ENCODE measurements at regions not wholly inside any gene's neighbourhood (a gene's known extent, or its start where the extent isn't known, plus 50 kb on each side); places are given as distances from the start of the nearest gene placed in this dataset.
"Not testable (repeated sequence)": the region's sequence is repeated elsewhere in the genome, so short reads cannot be mapped to it uniquely, and the experiment has no call there.

DNA sequence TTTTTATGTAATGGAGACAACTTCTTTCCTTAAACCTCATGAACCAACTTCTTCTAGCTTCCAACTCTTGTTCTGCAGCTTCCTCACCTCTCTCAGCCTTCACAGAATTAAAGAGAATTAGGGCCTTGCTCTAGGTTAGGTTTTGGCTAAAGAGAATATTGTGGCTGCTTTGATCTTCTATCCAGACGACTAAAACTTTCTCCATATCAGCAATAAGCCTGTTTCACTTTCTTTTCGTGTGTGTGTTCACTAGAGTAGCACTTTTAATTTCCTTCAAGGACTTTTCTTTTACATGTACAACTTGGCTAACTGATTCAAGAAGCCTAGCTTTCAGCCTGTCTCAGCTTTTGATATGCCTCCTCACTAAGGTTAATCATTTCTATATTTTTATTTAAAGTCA is 596.1 kb upstream of the NRSN1 start:
- no peak for DNase-seq

DNA sequence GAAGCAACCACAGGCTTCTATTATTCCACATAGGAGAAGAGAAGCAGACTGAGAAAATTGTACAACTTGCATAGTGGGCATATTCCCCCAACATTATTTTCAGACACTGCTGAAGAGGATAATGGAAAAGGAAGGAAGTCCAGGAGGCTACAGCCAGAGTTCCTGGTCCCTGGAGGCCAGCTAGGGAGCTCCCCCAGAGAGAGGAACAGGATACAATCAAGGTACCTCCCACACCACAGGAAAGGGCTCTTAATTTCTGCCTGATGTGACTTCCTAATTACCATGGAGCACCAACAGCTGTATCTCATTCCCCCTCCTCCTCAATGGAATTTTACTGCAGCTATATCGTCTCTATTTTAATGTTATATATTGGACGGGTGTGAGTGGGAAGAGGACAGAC is 594.3 kb upstream of the NRSN1 start:
- no peak for DNase-seq

DNA sequence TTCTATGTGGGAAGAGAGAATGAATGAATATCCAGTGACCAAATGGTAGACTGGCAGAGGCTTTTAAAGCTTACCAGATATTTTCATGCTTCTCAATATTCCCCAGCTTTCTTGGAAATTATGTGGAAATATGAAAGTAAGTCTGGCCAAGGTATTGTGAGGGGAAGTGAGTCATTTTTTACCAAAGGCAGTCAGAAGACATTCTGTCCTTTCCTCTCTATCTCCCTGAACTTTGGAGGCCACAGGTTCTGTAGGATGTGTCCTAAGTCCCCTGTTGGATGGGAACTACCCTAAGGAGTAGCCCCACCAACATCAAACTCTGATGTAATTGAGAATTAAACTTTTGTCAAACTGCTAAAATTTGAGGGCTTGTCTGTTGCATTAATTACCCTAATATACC is 593.8 kb upstream of the NRSN1 start:
- DNase-seq, result no peak

DNA sequence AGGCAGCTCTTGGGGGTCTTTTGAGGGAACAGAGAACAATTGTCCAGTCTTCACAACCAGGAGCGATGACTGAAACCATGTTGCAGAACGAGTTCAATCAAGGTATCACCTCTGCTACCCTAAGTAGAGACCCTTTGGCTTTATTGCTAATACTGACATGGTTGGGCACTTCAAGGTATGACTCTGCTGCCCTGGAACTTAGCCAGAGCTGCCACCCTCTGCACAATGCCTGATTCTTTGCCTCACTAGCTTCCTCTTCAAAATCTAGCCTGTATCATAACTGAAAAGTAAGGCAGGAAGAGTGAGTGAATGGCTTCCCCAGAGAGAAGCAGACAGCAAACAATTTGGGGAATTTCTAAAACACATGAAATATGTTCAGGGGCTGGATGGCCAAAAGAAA is 592.7 kb upstream of the NRSN1 start:
- no peak for DNase-seq

DNA sequence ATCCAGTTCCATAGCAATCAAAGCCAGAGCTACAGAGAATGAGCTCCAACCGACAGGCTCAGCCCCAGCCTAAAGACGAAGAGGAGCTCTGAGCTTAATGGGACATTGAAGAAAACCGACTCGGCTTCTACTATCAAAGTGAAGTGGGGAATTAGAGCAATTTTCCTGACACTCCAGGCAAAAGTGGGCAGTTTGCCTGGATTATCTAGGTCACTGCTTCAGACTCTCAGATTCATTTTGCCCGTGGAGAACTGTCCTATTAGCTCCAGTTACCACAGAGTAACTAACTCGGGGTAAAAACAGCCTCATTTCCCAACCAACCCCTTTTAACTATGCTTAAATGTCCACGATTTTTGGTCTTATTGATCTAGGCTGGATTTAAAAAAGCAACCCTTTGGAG is 592.1 kb upstream of the NRSN1 start:
- DNase-seq, result no peak

DNA sequence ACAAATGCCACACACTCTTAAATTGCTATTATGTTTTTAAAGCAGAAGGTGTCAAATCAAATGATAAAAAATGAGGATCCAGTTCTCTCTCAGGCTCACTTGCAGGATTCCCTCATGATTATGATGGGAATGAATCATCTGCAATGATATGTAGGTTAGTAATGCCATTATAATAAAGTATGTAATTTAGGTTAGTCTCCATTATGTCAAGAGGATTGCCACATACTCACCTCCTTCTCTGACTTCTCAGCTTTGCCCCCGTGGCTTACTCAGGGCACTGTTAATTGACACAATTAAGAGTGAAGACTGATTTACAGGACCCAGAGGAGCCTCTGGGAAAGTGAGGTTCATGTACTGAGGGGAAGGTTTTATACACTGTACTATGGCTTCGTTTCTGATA is 591.7 kb upstream of the NRSN1 start:
- DNase-seq, result no peak

DNA sequence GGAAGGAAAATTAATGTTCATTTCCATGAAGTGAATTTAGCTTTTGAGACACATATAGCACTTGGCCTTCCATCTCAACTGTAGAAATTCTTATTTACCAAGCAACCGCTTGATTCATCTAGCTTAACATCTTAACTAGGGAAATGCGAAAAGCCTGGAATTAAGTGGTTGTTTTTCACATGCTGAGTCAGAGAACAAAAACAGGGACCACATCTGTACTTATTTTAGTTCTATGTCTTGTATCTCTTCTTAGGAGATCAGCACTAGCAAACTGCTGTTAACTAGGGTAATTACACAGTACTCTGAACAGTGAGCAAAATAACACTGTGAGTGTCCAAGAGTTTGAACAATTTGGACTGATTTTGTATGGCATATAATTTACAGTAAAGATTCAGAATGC is 590.9 kb upstream of the NRSN1 start:
- no peak for DNase-seq

DNA sequence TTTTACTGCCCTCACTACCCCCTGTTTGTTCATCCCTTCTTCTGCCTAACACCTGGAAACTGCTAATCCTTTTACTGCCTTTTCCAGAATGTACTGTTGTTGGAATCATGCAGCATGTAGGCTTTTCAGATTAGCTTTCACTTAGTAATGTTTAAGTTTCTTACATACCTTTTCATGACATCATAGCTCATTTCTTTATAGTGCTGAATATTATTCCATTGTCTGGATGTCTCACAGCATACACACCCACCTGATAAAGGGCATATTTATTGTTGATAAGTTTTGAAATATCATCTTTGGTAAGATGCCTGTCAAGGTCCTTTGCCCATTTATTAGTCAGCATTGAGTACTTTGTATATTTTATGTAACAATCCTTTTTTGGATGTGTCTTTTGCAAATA is 588.2 kb upstream of the NRSN1 start:
- no peak for DNase-seq

DNA sequence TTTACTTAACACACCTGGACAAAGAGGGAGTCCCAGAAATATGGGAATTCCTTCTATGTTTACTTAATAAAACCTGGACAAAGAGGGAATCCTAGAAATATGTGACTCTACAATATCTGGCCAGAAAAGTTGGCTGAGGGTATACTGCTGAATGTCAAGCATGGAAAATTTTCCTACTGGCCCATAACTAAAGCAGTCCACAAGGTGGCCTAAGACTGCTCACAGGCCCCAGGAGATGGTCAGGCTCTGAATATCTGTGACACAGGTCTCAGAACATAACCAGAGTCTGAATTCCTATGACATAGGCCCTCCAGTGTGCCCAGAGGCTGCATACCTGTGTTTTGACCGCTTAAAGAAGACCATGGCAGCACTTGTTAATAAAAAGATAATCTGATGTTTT is 578.2 kb upstream of the NRSN1 start:
- DNase-seq, result no peak

DNA sequence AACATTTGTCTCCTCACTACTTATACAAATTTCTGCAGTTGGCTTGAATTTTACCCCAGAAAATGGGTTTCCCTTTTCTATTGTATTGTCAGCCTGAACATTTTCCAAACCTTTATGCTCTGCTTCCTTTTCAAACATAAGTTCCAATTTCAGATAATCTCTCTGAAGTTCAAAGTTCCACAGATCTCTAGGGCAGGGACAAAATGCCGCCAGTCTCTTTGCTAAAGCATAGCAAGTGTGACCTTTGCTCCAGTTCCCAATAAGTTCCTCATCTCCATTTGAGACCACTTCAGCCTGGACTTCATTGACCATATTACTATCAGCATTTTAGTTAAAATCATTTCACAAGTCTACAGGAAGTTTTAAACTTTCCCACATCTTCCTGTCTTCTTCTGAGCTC is 571.1 kb upstream of the NRSN1 start:
- not testable (repeated sequence) for DNase-seq

DNA sequence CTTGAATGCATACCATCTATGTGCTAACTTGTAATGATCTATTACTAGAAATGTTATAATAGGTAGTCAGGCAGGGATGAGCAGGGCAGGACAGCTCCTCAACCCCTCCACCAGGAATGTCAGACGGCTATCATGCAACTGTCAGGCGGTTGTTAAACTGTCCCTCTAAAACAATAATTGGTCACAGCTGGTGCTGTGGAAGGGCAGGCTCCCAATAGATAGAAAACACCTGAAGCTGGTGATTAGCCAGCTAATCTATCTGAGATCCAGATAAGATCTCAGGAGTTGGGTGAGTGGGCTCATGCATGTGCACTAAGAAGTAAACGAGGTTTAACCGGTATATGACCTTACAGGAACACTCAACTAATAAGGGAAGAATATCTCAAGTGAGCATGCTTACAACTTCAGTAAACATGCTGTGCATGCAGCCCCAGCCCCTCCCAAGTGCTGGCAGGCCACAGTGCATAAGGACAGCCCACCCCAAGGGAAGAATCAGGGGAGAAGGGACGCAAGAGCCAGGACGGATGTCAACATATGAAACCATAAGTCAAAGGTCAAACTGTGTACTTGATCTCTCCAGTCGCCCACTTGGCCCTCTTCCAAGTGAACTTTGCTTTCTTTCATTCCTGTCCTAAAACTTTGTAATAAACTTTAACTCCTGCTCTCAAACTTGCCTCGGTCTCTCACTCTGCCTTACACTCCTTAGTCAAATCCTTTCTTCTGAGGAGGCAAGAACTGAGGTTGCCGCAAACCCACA is 566.2 kb upstream of the NRSN1 start:
- DNase-seq, result no peak

DNA sequence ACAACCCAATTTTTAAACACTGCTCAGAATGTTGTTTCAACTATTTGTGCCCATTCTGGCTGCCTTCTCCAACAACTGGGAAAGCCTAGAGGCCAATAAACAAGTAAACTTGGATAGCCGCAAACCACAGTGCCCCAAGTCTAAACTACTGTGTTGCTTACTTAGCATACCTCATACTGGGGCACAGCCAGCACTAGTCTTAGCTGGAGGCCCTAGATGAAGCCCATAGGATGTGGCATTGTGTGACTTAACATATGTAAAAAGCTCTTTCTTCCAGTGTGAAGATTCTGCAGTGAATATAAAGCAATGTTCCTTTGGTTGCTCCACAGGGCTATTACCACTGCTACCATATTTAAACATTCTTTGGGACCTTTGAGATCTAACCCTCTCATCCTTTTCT is 564.3 kb upstream of the NRSN1 start:
- DNase-seq, result no peak

DNA sequence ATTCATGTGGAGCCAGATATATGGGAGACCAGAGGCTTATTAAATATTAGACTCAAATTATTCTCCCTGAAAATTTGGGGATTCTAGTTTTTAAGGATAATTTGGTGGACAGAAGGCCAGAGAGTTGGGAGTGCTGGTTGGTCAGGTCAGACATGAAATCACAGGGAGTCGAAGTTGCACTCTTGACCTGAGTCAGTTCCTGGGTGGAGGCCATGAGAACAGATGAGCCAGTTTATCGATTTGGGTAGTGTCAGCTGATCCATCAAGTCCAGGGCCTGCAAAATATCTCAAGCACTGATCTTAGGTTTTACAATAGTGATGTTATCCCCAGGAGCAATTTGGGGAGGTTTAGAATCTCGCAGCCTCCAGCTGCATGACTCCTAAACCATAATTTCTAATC is 563.5 kb upstream of the NRSN1 start:
- no peak for DNase-seq

DNA sequence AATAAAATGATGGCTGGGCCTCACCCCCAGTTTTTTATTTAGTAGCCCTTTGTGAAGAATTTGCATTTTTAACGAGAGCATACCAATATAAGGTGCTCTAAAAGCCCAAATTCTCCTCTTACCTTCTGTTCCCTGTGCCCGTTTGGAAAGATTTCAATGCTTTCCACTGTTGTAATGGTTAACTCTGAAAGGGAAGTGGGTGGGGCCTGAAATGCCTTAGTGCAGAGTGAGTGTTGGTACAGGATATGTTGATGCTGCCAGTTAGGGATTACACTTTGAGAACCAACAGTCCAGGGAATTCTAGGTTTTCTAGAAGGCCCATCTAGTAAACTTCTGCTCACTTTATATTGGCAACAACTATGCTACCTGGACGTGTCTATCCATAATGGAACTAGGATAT is 562.7 kb upstream of the NRSN1 start:
- no peak for DNase-seq

DNA sequence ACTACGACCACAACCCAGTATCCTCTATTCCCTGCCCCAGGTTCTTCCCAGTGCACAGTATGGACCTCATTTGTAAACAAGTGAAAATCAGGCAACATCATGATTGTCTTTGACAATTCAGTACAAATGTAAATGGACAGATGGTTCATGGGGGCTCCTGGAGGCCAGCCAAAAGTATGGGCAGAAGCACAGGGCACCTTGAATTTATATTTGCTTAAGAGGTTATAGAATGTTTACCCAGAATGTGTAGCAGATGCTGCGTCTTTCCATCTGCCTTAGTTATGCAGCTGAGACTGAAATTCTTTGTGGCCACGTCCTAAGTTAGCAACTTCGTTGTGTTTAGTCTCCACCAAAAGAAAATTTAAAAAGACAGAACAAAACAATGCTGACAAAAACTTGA is 559.6 kb upstream of the NRSN1 start:
- DNase-seq, result no peak

DNA sequence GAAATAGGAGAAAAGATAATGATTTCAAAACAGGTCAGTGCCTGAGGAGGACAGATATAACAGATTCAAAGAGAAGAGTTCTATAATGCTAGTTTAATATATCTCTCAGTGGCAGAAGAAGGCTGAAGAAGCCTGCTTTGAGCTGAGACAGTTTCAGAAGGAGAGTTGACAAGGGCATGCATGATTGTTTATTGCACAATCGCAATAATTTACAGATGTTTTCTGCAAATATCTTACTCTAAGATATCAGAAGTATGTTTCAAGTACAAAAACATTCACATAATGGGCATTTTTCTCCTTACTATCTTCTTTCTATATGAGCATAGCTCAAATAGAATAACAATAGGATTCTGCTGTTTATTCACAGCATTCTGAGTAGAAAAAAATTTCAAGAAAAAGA is 557.7 kb upstream of the NRSN1 start:
- DNase-seq, result no peak

DNA sequence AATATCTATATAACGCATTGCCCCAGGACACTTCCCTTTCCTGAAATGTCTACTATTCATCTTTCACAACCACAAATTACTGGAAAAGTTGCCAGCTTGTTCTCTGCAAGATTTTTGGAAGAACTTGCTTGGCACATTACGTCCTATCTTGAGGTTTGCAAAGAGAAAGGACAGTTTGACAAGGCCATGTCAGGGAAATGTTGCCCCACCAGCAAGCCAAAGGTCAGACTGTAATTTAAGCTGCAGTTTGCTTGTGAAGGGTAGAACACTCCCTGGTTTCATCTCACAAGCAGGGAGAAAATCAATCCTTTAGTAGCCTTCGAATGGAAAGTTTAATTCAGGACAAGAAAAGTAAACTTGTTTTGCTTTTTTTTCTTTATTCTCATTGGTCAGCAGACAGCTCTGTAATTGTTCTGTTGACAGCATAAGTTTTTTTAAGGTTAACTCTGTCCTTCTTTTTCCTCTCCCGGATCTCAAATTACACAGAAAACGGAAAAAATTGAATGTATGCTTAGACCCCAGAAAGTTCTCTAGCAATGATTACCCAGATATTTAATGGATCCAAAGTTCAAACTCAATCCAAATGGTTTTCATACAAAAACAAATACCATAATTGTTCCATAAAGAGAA is 541.8 kb upstream of the NRSN1 start:
- no peak for DNase-seq

DNA sequence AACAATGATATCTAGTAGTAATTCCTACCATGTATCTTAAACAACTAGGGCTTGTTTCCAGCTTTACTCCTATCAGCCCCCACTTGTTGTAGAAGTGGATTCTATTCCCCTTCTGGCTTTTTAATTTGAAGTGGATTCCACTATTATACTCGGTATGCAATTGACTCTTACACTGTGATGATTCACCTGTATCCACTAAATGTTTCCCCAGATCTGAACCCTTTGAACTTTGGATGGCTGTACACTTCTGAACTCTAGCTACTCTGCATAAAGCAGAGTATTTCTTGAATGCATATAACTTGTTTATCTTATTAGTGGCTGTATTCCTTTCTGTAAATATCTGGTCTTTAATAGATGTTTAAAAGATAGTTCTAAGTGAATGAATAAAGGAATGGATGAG is 538.4 kb upstream of the NRSN1 start:
- DNase-seq, result no peak

DNA sequence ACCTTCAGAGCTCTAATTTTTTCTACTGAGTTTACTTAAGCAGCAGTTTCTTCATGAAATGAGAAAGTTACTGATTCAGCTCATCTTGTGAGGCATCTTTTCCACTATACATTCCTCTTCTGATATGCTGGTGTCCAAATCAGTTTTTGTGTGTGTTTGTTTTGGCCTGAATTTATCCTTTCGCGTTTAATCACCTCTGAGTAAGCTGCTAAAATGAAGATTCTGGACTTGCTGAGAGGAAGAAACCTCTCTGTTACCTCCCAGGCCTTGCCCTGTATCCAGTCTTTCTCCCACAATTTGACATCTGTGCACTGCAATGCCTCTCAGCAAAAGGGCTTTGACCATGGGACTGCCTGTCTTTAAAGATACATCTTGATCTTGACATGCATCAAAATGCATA is 536.2 kb upstream of the NRSN1 start:
- no peak for DNase-seq

DNA sequence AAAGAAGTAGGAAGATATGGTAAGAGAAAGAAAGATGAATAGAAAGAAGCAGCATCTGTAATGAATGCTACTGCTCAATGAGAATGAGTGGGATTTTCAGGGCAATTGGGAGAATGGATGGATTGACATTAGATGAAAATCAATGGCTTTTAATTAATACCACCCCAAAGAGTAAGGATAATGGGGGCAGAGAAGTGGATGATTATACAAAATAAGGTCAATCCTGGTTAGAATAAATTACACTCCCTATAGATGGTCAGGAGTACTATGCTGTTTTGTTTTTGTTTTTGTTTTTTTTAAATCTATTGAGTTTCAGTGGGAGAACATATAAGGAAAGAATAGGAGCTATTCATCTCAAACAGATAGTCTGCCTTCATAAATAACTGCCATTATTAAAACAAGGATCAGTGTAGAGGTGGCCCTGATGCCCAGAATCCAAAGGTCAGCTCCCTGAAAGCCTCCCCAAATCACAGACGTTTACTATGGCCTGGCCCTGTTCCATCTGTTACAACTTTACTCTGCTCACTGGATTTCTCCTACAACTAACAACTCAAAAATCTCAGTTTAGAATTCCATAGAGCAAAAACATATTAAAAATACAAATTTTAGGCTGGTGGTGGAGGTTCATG is 535.4 kb upstream of the NRSN1 start:
- DNase-seq, result no peak

DNA sequence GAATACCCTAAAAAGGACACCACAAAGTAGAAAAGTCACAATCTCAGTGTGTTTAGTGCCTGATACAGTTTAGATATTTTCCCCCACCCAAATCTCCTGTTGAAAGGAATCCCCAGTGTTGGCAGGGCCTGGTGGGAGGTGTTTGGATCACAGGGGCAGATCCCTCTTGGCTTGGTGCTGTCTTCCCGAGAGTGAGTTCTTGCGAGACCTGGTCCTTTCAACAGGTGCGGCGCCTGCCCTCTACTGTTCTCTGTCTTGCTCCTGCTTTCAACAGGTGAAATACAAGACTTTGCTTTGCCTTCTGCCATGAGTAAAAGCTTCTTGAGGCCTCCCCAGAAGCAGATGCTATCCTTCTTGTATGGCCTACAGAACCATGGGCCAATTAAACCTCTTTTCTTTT is 534.3 kb upstream of the NRSN1 start:
- DNase-seq, result no peak

DNA sequence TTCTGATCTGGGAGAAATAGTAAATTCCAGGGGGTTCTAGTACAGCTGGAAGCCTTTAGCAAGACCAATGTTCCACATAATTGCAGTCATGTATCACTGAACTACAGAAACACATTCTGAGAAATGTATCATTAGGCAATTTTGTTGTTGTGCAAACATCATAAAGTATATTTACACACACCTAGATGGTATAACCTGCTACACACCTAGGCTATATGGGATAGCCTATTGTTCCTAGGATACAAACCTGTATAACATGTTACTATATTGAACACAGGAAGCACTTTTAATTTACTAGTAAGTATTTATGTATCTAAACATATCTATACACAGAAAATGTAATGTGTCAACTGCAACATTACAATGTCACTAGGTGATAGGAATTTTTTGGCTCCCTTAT is 525.9 kb upstream of the NRSN1 start:
- no peak for DNase-seq

DNA sequence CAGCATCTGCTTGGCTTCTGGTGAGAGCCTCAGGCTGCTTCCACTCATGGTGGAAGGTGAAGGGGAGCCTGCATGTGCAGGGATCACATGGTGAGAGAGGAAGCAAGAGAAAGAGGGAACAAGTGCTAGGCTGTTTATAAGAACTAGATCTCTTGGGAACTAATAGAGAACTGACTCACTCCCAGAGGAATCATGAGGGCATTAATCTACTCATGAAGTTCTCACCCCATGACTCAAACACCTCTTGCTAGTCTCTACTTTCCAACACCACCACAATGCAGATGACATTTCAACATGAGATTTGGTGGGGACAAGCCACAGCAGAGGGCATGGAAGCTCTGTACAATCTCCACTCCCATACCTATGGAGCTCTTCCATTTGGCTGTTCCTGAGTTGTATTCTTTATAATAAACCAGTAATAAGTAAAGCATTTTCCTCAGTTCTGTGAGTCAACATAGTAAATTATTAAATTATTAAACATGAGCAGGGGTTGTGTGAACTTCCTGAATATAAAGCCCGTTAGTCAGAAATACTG is 524.1 kb upstream of the NRSN1 start:
- no peak for DNase-seq

DNA sequence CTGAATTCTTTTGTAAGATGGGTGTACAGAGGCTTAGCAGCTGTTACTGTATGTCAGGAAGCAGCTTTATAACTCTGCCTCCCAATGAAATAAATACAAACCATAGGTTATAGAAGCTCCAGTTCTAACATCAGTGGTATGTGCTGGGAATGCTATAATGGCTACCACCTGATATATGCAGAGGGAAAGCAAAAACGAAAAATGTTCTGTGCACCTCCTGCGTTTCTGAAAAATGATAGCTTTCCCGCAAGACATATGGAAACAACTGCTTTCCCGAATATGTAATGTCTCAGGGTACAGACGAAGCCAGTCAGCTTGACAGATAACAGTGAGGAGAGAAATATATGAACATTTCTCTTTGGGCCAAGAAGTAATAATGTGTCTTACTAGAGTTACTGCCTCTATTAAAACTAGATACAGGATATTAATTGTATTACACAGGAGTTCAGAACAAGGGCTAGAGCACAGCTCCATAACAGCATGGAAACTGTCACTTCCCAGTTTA is 517.0 kb upstream of the NRSN1 start:
- DNase-seq, result no peak
